ENCODE measurements at regions not wholly inside any gene's neighbourhood (a gene's known extent, or its start where the extent isn't known, plus 50 kb on each side); places are given as distances from the start of the nearest gene placed in this dataset.
A peak's percentile ranks its signal among the peaks of the same experiment; 100 is the strongest.

DNA sequence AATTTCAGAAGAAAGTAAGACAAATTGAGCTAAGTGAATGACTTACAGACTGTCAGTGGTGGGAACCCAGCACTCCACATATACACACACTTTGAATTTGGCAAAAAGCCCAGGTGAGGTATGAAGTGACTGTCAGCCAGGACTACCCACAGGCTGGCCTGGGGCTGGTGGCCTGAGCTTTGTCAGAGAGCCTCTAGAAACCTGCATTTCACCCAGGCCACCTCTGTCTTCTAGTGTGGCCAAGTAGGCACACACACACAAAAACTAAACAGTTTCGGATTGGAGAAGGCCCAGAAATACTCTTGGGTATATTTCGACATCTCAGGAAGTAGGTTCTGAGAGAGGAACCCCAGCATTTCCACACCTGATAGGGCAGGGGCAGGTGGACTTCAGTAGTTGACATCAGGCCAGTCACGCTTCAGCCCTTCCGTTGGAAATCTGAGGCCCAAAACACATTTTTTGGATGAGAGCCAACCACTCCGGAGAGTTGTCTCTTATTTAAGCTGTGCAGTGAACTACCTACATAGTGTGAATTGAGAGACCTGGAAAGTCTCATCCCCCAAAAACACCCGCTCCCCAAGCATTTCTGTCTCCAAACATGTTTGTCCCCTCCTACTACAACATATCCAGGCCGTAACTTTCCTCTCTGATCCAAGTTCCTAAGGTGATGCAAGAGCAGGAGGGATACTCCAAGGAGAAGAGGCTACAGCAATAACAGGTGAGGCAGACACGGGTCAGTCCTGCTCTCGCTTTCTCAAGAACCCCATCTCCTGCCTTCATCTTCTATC is 167.2 kb upstream of the PROX1 start:
- TF ChIP-seq, protein P1, sequence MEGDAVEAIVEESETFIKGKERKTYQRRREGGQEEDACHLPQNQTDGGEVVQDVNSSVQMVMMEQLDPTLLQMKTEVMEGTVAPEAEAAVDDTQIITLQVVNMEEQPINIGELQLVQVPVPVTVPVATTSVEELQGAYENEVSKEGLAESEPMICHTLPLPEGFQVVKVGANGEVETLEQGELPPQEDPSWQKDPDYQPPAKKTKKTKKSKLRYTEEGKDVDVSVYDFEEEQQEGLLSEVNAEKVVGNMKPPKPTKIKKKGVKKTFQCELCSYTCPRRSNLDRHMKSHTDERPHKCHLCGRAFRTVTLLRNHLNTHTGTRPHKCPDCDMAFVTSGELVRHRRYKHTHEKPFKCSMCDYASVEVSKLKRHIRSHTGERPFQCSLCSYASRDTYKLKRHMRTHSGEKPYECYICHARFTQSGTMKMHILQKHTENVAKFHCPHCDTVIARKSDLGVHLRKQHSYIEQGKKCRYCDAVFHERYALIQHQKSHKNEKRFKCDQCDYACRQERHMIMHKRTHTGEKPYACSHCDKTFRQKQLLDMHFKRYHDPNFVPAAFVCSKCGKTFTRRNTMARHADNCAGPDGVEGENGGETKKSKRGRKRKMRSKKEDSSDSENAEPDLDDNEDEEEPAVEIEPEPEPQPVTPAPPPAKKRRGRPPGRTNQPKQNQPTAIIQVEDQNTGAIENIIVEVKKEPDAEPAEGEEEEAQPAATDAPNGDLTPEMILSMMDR (IDR thresholded peaks at IDR 0.05; ENCODE audit: unreplicated experiment) = no peak
- Mint-ChIP-seq H3K9me3 (ENCODE audit: unreplicated experiment) (no peaks in the 10 kb centered on the region), H3K27ac (ENCODE audit: low read depth, unreplicated experiment) (no peak overlapping the region), H3K4me1 (ENCODE audit: insufficient read depth, unreplicated experiment) (no peaks in the 10 kb centered on the region), H3K27me3 (ENCODE audit: insufficient read depth, unreplicated experiment) (no peaks in the 10 kb centered on the region), H3K36me3 (ENCODE audit: insufficient read depth, unreplicated experiment) (no peaks in the 10 kb centered on the region), H3K4me3 (ENCODE audit: unreplicated experiment) (no peak overlapping the region)
- ChIA-PET CTCF (interaction anchor here (0.6 kb wide), 1 partner anchor 424 kb away, joined by 3 read pairs; no protein-coding TSS in a partner anchor), POLR2A (no interaction called here)
- peak; percentile 55 for DNase-seq (ENCODE audit: unreplicated experiment)
- no TSS peak for BruUV-seq (replicated peaks)
- intact Hi-C loops (cut with micrococcal nuclease) = loop anchor here (10.0 kb wide), 1 partner anchor 304 kb away; no protein-coding TSS in a partner anchor

DNA sequence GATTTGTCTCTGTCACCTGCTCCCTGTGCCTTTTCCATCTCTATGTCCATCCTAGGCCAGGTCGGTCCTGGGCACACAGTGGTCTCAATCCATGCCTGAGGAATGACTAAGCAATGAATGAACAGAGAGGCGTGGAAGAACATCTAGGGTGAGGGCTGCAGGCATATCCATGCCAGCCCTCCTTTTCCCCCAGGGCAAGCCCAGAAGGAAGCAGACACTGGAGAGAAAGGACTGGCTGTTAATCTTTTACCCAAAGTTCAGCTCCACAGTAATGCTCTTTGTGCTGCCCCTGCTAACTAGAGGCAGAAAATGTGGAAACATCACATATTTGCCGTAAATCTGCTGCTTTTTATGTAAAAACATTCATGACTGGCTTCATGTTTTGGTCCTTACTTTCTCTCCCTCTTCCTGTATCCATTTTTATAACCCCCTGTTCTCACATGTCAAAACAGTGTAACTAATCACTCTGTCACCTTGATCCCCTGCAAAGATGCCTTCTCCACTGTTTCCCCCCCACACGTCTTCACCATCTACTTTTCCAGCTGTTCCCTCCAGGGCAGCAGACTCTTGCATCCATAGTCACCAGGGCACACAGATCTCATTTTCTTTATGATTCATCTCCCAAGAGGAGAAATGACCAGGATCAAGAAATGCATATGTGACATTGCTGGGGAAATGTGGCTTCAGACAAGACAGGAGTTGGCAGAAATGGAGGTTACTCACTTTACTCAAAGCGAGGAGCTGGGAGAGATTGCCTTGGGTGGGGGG is 166.4 kb upstream of the PROX1 start:
- ChIA-PET POLR2A (no interaction called here), CTCF (interaction anchor here (0.6 kb wide), 2 partner anchors 21 to 53 kb away, joined by 3 to 4 read pairs; no protein-coding TSS in a partner anchor)
- H3K27me3 Mint-ChIP-seq (ENCODE audit: insufficient read depth, unreplicated experiment) = no peaks in the 10 kb centered on the region
- TF ChIP-seq, protein P1 (IDR thresholded peaks at IDR 0.05; ENCODE audit: unreplicated experiment) = no peak
- H3K4me1 Mint-ChIP-seq (ENCODE audit: insufficient read depth, unreplicated experiment) = no peaks in the 10 kb centered on the region
- intact Hi-C loops (cut with micrococcal nuclease) = loop anchor here (10.0 kb wide), 1 partner anchor 303 kb away; no protein-coding TSS in a partner anchor
- no peaks in the 10 kb centered on the region for H3K9me3 Mint-ChIP-seq (ENCODE audit: unreplicated experiment)
- no peak overlapping the region for H3K27ac Mint-ChIP-seq (ENCODE audit: low read depth, unreplicated experiment)
- no TSS peak for BruUV-seq (replicated peaks)
- H3K36me3 Mint-ChIP-seq (ENCODE audit: insufficient read depth, unreplicated experiment) = no peaks in the 10 kb centered on the region
- H3K4me3 Mint-ChIP-seq (ENCODE audit: unreplicated experiment) = no peak overlapping the region
- DNase-seq (ENCODE audit: unreplicated experiment) = peak; percentile 11

DNA sequence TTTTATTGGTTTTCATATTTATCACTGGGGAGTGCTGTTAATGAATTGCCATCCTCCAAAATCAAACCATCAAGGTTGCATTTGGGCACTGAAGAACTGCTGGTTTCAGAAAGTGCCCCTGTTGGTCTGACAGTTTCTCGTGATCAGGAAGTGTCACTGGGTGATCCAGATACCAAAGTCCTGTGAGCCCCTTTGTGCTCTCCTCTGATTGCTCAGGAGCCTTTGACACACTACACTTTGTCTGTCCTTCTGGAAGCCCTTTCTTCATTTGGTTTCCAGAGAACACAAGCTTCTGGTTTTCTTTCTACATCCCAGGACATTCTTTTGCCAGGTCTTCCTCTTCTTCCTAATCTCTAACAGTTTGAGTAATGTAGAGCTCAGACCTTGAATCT is 165.8 kb upstream of the PROX1 start:
- TF ChIP-seq, protein P1 (IDR thresholded peaks at IDR 0.05; ENCODE audit: unreplicated experiment) = no peak
- Mint-ChIP-seq H3K4me1 (ENCODE audit: insufficient read depth, unreplicated experiment) (no peaks in the 10 kb centered on the region), H3K36me3 (ENCODE audit: insufficient read depth, unreplicated experiment) (no peaks in the 10 kb centered on the region), H3K4me3 (ENCODE audit: unreplicated experiment) (no peak overlapping the region), H3K9me3 (ENCODE audit: unreplicated experiment) (no peaks in the 10 kb centered on the region), H3K27me3 (ENCODE audit: insufficient read depth, unreplicated experiment) (no peaks in the 10 kb centered on the region), H3K27ac (ENCODE audit: low read depth, unreplicated experiment) (no peak overlapping the region)
- POLR2A ChIA-PET = no interaction called here
- CTCF ChIA-PET = interaction anchor here (0.6 kb wide), 2 partner anchors 22 to 575 kb away, joined by 3 read pairs; no protein-coding TSS in a partner anchor
- BruUV-seq (replicated peaks) = no TSS peak
- DNase-seq (ENCODE audit: unreplicated experiment) = no peak
- intact Hi-C loops (cut with micrococcal nuclease) = loop anchor here (10.0 kb wide), 1 partner anchor 303 kb away; no protein-coding TSS in a partner anchor

DNA sequence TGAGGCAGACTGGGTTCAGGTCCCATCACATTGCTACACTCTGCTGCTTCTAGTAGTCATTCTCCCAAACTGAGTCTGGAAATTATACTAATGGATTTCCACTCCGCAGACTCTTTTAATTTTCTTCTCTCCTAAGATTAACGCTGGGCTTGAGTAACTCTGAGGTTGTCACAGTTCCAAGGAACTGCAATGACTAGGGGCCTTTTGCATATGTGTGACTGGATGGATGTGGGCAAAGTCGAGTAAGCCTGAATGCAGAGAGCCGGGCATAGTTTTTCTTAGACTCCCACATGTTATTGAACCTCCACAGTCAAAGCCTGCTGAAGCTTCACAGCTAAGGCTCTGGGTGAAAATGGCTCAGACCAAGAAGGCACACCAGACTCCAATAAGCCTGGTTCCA is 160.9 kb upstream of the PROX1 start:
- BruUV-seq (replicated peaks) = no TSS peak
- CTCF ChIA-PET = interaction anchor here (1.3 kb wide), 1 partner anchor 9 kb away, joined by 4 read pairs; no protein-coding TSS in a partner anchor
- H3K27ac Mint-ChIP-seq (ENCODE audit: low read depth, unreplicated experiment) = no peak overlapping the region

More for the DNA sequence above, 160.9 kb upstream of the PROX1 start:
- no peak for DNase-seq (ENCODE audit: unreplicated experiment)
- Mint-ChIP-seq H3K27me3 (ENCODE audit: insufficient read depth, unreplicated experiment) (peaks cover 23% of the 10 kb centered on the region), H3K36me3 (ENCODE audit: insufficient read depth, unreplicated experiment) (no peaks in the 10 kb centered on the region), H3K4me3 (ENCODE audit: unreplicated experiment) (no peak overlapping the region), H3K4me1 (ENCODE audit: insufficient read depth, unreplicated experiment) (no peaks in the 10 kb centered on the region), H3K9me3 (ENCODE audit: unreplicated experiment) (no peaks in the 10 kb centered on the region)
- POLR2A ChIA-PET = no interaction called here
- TF ChIP-seq, protein P1 (IDR thresholded peaks at IDR 0.05; ENCODE audit: unreplicated experiment) = no peak
- intact Hi-C loops (cut with micrococcal nuclease) = loop anchor here (10.0 kb wide), 1 partner anchor 298 kb away; no protein-coding TSS in a partner anchor

Data from MCF 10A (cell line).